Hematopoietic multipotent progenitor cell (in vitro differentiated cells): ENCODE measurements at regions not wholly inside any gene's neighbourhood (a gene's known extent, or its start where the extent isn't known, plus 50 kb on each side); places are given as distances from the start of the nearest gene placed in this dataset.

Experiments used
- DNase-seq, 3 donors: peaks; one replicate each; pipeline ENCODE4 v3.0.0-alpha.2; 2011 to 2015; ENCODE audit warnings: low read depth in 2 of 3, low spot score in 2 of 3

- DNase-seq: no peak
Measured at GRCh38 chr10:92747066-92747465, 57.3 kb downstream of the HHEX start.

DNA sequence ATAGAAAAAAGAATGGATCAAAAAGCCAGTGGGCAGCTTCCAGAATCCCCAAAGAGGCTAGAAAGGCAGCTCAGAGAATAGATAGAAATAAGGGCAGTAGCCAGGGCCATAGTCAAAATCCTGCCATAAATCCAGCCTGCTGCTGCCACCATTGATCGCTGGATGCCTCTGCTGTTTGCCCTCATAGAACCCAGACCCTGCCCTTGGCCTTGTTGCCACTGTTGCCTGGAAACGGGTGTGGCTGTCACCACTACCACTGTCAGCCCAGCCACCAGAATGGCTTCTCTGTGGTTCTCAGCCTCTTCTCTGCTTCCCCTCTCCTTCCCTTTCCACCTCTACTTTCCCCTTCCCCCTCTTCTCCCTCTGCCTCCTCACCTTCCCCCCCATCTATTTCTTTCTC is 57.8 kb downstream of the HHEX start:
- peak in 1 of 3 donors; percentile 47 for DNase-seq

DNA sequence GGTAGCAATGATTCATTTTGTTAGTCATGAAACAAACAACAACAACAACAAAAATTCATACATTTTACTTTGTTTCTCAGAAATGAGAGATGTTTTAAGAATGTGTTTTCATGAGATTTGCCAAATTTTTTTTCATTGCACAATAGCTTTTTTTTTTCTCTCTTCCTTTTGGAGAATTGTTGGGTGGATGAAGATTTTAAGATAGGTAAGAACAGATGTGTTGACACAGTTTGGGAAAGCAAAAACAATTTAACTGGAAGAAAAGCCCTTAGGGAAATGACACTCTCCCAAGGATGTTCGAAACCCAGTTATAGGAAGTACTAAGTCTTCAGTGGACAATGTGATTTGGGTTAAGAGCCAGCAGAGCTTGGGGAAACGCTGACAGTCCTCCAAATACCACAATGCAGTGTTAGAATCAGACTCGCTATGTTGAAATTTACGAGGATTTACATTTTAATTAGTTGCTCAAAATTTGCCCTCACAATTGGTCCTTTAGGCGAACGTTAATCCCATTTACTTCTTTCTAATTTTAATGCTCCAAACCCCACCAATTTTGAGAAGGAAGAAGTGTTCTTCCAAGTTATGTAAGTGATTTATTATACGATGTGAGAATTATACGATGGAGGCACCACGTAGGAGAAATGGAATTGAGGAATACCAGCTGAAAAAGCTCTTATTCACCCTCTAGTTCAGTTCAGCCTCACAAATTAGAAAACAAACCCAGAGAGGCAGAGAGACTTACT is 61.2 kb downstream of the HHEX start:
- peak in 1 of 3 donors; percentile 17 for DNase-seq

- DNase-seq: no peak
Measured at GRCh38 chr10:92751534-92751811, 61.7 kb downstream of the HHEX start.

DNA sequence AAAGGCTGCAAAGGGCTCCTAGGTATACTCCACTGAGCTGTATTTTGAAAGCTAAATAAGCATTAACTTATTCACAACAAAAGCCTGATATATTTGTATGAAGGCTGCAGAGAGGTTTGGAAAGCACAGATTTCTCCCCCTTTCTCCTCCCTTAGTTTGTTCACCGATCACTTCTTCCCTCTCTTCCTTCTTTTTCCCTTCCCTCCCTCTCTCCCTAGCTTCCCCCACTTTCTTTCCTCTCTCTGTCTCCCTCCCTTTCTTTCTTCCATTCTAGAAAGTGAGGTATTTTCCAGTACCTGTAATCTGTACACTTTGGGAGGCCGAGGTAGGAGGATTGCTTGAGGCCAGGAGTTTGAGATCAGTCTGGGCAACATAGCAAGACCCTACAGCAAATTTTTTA is 62.1 kb downstream of the HHEX start:
- DNase-seq: no peak

- peak in 2 of 3 donors; percentile 16 to 48 for DNase-seq
Measured at GRCh38 chr10:92753865-92754264, 64.1 kb downstream of the HHEX start.

- no peak for DNase-seq
Measured at GRCh38 chr10:92755725-92756124, 66.0 kb downstream of the HHEX start.

DNA sequence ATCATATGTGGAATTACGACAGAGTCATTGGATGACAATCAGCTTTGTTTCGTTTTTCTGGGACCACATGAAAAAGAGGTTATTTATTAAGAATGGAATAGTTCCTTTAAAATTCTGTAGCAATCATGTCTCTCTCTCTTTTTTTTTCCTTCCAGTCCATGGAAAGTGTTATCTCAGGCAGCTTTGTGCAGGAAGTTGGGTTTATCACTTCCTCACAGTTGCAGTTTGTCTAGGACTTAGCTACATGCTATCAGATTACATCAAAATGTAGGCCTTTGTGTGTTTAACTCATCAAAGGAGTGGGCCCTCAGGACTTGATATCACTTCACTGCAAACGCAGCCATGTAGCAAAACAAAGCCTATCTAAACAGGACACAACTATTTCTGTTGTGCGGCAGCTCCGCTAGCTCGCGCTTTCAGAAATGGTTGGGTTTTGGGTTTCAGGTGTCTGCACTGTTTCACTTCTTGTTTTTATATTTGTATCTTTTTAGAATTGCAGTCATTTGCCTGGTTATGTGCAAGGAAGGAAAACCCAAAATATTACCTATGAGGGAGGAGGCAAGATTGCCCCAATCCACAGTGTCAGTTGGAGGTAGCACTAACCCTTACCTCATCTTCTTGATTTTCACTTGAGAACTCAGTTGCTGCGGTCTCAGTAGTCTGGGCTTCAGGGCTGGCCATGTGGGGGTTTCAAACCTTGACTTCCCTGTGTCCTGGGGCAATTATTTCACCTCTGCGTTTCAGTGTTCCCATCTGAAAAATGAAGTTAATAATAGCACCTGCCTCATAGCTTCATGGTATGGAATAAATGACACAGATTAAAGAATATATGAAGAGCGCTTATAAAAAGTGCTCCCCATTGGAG is 66.7 kb downstream of the HHEX start:
- peak in 2 of 3 donors; percentile 68 to 70 for DNase-seq

DNA sequence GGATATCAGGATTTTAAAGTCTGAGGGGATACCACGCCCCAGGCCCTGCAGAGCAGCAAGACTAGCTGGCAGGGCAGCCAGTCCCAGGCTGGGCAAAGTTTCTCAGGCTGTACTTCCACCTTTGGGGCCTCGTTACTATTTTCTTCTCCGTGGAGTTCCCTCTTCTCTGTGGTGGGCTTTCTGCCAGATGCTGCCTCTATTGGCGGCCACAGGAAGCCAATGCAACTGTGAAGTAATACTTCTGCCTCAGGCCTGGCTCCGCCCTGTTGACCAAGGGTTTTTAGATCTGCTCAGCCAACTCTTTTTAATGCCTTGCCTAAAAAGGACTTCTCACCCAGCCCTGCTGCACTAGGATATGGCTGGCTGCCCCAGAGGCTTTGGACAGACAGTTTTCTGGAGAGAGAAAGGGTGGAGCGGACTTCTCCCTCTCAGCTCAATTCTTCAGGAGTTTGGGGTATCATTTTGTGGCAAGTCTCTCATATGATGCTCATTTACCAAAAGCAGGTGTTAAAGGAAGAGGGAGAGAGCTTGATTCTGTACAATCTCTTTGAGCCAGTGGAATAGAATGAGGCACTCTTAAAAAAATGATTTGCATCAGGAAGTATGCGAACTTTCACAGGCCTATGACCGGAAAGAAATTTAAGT is 67.4 kb downstream of the HHEX start:
- peak in 2 of 3 donors; percentile 86 to 93 for DNase-seq

GRCh38 chr10:92757711-92758104 is 68.0 kb downstream of the HHEX start:
- peak in 1 of 3 donors; percentile 13 for DNase-seq

- no peak for DNase-seq
Measured at GRCh38 chr10:92758594-92758993, 68.8 kb downstream of the HHEX start.

- peak in 2 of 3 donors; percentile 56 to 73 for DNase-seq
Measured at GRCh38 chr10:92760609-92761008, 70.9 kb downstream of the HHEX start.

GRCh38 chr10:92761571-92761970 is 71.8 kb downstream of the HHEX start:
- DNase-seq: no peak

DNA sequence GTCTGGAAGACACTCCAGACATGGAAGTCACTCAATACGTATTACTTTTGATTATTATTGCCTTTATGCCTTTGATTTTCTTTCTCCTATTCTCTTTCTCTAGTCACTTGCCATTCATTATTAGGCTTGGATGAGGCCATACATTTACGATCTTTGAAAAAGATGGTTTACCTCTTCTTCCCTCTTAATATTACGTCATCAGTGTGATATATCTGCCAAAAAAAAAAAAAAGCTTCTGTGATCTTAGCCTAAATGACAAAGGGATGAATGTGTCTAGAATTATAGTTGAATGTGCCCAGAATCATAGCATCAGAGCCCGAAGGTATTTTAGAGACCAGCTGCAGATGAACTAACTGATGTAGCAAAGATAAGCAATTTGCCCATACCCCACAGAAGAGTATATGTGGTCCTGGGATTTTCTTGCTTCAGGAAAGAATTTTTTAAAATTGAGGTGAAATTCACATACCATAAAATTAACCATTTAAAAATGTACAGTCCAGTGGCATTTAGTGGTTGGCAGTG is 73.9 kb downstream of the HHEX start:
- no peak for DNase-seq

DNA sequence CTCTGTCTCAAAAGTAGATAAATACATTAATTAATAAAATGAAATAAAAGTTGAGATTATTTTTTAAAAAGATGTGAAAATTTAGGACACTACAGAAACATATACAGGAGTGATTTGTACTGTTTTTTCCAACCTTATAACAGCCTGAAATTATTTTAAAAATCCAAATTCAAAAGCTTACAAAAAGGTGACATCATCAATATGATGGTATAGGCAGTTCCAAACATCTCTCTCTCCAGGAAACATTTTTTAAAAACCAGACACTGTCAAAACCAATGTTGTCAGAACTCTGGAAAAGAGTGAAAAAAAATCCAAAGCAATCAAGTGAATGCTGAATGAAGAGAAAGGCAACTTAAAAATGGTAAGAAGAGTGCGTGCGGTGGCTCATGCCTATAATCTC is 76.7 kb downstream of the HHEX start:
- no peak for DNase-seq

GRCh38 chr10:92768104-92768503 is 78.3 kb downstream of the HHEX start:
- DNase-seq: peak in 1 of 3 donors; percentile 22

GRCh38 chr10:92773776-92774175 is 74.5 kb upstream of the EXOC6 start:
- no peak for DNase-seq

DNA sequence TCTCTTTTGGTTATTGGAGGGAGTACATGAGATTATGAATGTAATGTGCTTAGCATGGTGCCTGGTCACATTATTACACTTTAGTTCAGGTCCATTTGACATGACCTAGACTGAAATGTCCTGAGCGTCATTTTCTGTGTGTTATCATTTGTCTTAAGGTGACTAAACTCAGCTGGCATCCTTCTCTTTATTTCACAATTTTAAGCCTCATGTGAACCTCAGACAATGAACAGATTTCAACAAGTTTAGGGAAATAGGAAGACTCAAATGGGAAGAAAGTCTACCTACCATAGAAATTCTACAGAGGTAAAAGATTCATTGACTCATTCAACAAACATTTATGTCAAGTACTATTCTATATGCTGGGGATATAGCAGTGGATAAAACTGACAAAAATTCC is 70.2 kb upstream of the EXOC6 start:
- DNase-seq: no peak

DNA sequence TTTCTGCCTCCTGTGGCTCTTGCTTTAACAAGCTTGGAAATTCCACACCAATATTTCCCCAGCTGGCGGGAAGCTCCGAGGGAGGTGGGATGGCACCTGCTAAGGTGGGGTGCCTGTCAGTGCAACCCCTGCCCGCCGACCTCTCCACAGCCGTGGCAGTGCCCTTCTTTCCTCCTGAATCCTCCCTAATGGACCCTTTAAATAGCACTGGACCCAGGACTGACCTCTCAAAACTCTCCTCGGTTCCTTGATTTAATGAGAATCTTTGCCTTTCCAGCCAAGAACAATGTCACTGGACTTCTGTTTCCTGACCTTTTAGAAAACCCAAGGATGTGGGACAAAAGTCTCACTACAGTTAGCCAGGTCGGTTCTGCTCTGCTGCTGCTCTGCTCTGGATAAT is 63.2 kb upstream of the EXOC6 start:
- no peak for DNase-seq

DNA sequence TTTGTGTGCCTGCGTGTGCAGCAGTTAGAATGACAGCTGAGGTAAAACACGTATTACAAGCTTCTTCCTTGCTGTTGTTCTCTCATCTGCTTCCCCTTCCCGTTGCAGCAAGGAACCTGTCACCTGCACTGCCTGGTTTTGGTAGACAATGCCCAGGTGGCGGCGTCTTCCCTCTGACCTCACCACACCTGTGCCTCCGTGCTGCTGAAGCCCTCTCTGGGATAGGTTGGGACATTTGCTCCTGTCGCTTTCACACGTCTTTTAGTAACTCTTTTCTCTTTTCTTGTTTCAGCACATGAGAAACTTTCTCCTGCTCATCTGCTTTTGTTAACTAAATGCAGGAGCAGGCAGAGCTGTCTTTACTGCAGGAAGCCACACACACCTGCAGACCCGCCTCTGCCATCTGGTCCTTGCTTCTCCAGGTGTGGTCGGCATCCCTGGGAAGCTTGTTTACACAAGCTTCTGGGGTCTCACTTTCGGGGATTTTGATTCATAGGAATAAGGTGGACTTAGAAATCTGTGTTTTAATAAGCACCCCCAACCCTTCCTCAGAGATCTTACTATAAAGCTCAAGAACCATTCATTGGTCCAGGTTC is 60.7 kb upstream of the EXOC6 start:
- no peak for DNase-seq

GRCh38 chr10:92789067-92789466 is 59.3 kb upstream of the EXOC6 start:
- DNase-seq: no peak
